ENCODE measurements at regions not wholly inside any gene's neighbourhood (a gene's known extent, or its start where the extent isn't known, plus 50 kb on each side); places are given as distances from the start of the nearest gene placed in this dataset.

DNA sequence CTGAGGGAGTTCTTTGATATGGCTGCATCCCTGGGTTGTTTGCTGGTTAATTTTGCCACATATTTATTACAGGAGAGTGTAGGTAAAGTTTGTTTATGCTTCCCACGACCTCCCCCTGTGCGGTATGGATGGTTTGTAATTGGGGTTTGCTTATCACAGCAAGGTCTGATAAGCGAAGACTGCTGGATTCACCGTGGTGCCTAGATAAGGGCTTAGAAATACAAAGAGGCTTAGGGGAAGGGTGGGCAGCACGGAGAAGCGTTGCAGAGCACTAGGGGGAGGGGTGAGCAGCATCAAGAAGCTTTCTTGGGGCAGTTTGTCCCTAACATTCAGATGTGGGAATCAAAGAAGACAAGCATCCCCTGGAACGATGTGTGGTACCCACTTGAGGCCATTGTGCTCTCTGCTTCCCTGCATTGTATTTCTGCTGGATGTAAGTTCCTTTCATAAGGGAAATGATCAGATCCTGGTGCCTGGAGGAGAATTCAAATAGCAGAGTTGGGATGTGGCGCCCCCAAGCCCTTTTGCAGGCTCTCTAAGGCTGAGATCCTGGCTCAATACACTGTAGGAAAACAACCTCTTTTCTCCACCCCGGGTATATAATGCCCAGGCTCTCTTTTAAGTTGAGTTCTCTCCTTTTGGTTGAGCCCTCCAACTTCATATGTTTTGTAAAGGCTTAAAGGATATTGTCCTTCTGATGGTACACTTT lies 598.1 kb upstream of the ADGRL4 start:
- no peak for DNase-seq

DNA sequence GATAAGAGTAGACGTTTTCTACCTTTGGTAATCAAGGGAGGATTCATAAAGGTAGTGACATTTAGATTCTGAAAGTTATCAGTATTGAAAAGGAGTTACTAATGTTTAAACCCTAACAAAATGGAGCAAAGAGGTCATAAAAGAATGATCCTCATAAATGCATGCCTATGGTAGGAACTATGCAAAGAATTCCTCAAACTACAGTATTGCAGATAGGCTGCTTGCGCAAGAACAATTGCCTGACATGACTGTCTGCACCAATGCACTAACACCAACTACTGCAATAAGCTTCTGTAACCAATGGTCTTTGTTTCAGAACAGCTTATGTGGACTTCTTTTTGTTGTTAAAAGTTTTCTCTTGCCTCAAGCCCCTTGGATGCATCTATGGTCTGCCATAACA lies 597.3 kb upstream of the ADGRL4 start:
- no peak for DNase-seq

- no peak for DNase-seq
These were observed 592.7 kb upstream of the ADGRL4 start for GRCh38 chr1:79599257-79599656.

- no peak for DNase-seq
These were observed 589.4 kb upstream of the ADGRL4 start for GRCh38 chr1:79595931-79596330.

DNA sequence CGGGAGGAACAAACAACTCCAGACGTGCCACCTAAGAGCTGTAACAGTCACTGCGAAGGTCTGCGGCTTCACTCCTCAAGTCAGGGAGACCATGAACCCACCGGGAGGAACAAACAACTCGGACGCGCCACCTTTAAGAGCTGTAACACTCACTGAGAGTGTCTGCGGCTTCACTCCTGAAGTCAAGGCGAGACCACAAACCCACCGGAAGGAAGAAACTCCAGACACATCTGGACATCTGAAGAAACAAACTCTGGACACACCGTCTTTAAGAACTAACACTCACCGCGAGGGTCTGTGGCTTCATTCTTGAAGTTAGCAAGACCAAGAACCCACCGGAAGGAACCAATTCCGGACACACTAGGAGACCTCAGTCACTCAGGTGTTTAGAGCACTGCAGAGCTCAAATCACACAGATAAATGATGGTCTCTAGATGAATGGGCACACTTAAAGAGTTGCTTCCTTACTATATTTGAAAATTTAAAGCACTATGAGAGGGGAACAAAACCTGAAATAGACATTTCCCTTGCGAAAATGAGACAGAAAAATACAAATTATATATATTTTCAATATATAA lies 587.7 kb upstream of the ADGRL4 start:
- DNase-seq: no peak

GRCh38 chr1:79592707-79593106 lies 586.2 kb upstream of the ADGRL4 start:
- no peak for DNase-seq

GRCh38 chr1:79588719-79589118 lies 582.2 kb upstream of the ADGRL4 start:
- no peak for DNase-seq

DNA sequence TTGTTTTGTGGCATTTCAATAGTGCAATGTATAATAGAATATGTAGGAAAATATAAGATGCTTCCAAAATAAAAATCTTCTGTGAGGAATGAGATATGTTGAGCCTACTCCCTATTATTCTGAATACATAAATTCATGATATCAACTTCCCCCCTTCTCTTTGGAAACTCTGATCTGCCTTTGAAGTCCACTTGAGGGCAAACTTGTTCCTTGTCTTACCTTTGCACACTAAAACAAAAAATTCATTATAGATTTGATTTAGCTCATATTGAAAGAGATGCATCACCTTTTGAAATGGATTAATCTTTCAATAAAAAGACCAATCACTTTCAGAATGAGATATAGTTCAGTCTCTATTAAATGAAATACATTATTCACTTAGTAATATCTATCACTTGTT lies 580.7 kb upstream of the ADGRL4 start:
- no peak for DNase-seq

DNA sequence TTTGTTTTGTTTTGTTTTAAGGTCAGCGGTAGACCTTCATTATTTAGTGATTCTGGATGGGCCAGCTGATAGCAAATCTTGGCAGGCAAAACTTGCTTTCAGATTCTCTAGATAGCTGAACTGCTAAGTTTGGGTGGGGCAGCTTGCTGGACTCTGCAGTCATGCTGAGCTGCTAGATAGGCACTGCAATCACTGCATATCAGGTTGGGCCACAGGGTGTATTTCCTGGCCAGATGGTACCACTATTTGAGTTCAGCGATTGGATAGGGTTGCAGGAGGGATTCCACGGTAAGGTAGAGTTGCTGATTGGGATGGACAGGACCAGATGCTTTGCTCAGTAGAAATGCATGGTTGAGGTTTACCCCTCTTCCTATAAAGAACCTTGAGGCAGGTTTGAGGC lies 579.3 kb upstream of the ADGRL4 start:
- no peak for DNase-seq

DNA sequence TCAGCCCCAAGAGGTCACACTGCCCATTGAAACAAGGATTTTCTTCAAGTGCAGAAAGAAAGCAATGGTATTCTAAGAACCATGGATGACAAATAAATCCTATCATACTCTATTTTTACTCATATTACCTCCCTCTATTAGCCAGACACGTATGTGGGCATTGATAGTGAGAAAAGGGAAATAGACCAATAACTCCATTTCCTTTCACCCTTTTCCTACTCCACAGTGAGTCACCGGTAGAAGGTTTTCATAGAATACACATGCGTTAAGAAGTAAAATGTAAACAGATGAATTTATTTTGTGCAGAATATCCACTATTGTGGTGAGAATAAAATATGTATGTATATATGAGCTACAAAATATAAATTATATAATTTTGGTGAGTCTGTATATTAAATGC lies 568.9 kb upstream of the ADGRL4 start:
- no peak for DNase-seq

DNA sequence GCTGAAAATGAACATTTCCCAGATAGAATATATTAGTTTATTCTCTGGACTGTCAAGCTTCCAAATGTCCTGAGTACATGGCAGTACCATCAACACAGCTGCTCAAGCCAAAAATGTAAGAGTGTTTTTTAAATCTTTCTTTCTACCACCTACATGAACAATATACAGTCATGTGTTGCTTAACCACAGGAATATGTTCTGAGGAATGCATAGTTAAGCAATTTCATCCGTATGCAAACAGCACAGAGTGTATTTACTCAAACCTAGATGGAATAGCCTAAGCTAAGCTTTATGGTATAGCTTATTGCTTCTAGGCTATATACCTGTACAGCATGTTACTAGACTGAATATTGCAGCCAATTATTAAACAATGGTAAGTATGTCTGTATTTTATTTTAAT lies 561.9 kb upstream of the ADGRL4 start:
- no peak for DNase-seq

GRCh38 chr1:79561521-79561978 lies 555.0 kb upstream of the ADGRL4 start:
- DNase-seq: no peak

GRCh38 chr1:79556189-79556588 lies 549.7 kb upstream of the ADGRL4 start:
- DNase-seq: no peak

DNA sequence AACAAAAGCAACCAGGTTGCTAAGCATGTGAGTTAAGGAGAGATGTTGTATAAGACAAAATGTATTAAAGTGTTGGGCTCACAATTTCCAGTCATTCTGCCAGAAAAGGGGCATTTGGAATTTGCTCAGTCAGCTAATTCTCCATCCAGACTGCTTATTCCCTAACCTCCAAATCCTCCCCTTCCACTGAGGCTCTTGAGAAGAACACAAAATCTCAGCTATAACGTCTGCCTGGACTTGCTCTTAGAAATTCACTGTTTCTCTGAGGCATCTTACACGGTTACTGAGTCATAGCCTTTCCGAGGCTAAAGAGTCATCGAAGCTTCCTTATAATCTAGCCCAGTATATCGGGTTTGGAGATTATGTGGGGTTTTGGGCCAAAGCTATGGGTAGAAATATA lies 548.2 kb upstream of the ADGRL4 start:
- no peak for DNase-seq

DNA sequence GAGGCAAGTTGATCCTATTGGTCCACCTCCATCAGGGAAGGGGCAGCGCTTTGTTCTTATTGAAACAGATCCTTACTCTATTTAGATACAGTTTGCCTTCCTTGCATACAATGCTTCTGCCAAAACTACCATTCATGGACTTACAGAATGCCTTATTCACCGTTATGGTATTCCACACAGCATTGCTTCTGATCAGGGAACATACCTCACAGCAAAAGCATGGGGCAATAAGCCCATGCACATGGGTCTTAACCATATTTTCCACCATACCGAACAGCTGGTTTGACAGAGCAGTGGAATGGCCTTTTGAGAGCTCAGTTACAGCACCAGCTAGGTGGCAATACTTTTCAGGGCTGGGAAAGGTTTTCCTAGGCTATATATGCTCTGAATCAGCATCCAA lies 544.8 kb upstream of the ADGRL4 start:
- no peak for DNase-seq

DNA sequence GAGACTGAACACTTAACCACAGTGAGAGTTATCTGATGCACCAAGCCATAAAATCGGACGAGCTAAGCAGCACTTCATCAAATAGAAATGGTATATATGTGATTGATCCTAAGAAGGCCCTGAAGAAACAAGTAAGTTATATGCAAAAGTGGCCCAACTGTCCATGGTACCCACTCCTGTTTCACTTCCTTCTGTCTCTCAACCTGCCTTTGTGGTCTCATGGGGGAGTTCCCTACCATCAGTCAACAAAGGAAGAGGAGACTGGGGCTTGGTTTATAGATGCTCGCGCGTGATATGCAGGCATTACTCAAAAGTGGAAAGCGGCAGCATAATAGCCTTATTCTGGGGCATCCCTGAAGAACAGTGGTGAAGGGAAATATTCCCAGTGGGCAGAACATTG lies 543.9 kb upstream of the ADGRL4 start:
- DNase-seq: no peak

DNA sequence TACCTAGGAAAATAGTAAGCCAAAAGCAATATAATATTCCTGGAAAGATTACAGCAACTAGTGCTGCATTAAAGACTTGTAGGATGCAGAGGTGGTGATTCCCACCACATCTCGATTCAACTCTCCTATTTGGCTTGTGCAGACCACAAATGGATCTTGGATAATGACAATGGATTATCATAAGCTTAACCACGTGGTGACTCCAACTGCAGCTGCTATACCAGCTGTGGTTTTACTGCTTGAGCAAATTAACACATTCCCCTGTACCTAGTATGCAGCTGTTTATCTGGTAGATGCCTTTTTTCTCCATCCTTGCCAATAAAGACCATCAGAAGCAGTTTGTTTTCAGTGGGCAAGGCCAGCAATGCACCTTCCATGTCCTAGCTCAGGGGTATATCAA lies 542.7 kb upstream of the ADGRL4 start:
- no peak for DNase-seq

DNA sequence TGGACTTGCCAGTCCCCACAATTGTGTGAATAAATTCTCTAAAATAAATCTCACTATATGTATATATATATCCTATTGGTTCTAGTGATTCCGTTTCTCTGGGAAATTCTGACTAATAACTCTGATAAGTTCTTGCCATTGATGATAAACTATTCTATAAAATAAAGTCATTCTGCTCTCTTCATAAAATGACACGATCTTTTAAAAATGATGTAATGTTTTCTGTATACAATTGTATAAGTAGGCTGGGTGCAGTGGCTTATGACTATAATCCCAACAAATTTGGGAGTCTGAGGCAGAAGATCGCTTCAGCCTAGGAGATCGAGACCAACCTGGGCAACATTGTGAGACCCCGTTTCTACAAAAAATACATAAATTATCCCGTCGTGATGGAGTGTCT lies 541.0 kb upstream of the ADGRL4 start:
- no peak for DNase-seq

- no peak for DNase-seq
These were observed 536.9 kb upstream of the ADGRL4 start for GRCh38 chr1:79543394-79543793.

DNA sequence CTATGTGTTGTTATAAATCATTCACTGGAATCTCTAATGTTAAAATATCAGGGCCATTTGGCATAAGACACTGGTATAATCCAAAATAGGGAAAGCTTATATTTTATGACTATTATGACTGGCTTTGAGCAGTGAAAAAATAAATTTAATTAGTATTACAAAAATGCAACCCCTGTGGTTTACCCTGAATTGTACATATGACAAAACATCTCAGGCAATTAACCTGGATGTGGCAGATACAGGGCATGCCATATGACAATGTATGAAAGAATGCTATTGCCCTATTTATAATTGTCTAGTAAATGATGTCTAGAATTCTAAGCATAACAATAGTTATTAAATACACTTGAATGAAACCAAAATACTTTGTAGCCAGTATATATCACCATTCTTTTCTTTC lies 532.5 kb upstream of the ADGRL4 start:
- no peak for DNase-seq

GRCh38 chr1:79532555-79532954 lies 526.0 kb upstream of the ADGRL4 start:
- DNase-seq: no peak

DNA sequence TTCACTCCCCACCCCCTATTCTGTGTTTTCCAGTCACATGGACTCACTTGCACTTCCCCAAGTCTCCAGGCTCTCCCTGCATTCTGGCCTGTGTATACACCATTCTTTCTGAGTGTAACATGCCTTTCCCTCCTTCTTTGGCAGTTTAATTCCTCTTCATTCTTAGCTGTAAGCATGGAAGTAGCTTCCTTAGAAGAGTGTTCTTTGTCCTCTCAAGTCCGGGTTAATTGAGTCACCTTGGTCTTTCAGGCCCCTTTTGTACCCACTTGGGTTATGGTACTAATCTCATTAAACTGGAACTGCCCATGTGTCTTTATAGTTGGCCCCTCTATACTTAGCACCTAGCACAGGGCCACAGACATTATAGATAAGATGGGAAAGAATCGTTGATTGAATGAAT lies 525.3 kb upstream of the ADGRL4 start:
- no peak for DNase-seq

GRCh38 chr1:79530476-79530875 lies 523.9 kb upstream of the ADGRL4 start:
- no peak for DNase-seq

DNA sequence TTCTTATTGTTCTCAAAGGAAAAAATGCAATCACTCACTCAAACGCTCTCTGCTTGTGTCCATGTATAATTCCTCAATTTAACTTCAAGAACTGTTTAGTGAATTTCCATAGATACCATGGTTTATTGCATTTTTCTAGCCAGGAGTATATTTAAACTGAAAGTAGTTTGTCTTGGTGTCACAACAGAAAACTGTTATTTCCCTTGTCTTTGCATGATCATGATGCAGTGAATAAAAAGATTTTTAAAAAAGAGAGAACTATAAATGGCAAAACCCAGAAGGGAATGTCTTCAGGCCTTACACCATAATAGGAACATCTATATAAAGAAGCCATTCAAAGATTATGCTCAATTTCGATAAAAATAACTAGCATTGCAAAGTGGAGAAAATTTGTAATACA lies 523.5 kb upstream of the ADGRL4 start:
- DNase-seq: no peak

DNA sequence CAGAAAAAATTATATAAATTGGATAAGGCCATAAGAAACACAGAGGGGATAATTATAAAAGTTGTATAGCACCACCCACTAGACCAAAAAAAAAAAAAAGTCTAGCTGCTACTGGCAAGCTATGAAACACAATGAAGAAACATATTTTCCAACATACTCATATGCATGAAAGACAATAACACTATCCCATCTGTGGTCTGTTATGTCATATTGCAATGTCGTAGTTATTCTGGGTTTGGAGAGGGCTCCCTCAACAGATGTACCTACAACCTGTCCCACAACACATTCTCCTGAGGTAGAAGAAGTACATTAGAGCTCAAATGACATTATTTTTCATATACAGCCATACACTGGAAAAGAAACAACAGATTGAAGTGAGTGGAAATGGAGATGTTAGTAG lies 517.6 kb upstream of the ADGRL4 start:
- no peak for DNase-seq
